ENCODE measurements at regions not wholly inside any gene's neighbourhood (a gene's known extent, or its start where the extent isn't known, plus 50 kb on each side); places are given as distances from the start of the nearest gene placed in this dataset.

DNA sequence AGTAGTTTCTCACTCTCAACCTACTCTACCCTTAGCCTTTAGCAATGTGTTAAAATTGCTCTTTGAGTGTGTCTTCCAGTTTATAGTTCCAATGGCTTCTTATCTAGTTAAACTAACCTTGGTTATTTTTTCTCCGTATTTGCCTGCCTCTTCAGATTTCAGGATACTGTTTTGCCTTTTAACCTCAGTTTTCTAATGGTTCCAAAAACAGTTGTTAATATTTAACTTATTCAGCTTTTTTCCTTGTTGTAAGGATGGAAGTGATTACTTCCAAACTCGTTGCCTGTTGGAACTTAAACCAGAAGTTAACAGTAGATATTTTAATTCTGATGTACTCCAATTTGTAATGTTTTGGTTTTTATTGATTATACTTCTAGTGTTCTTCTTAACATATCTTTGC, 1574.9 kb downstream of the HACE1 start:
- Histone ChIP-seq H3K27ac (no peak overlapping the region), H3K4me3 (no peak overlapping the region), H3K36me3 (no peaks in the 10 kb centered on the region; a peak in 1 of 22 replicates), H3K4me1 (no peaks in the 10 kb centered on the region), H3K9ac (no peak overlapping the region), H3K27me3 (no peaks in the 10 kb centered on the region), H3K4me2 (no peak overlapping the region), H3K9me3 (replicated peaks in 1 of 11) (peaks cover 7 to 16% (median 12%) of the 10 kb centered on the region in 11 experiments; a peak in 21 of 22 replicates), H4K20me1 (no peaks in the 10 kb centered on the region)
- TF ChIP-seq Cebpa-rat (IDR thresholded peaks at IDR 0.05) = no peak

DNA sequence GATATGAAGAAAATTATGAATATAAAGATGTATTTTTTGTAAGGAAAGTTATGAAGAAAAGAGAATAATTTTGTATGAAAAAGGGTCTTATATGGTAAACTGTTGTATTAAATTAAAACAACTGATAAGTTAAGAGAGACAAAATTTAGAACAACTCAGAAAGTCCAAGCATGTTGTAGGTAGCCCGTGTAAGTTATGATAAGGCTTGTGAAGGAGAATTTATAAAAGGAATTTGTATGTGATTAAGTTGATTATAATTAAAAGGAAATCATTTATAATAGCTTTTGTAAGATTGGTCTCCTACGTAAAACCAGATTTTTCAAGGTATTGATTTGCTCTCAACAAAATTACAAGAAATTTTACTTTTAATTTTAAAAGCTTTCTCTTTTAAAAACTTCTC, 1579.3 kb downstream of the HACE1 start:
- H3K27ac ChIP-seq = no peak overlapping the region
- no peaks in the 10 kb centered on the region for H4K20me1 ChIP-seq
- peaks cover 12 to 22% (median 18%) of the 10 kb centered on the region in 11 experiments; a peak in 21 of 22 replicates for H3K9me3 ChIP-seq (replicated peaks in 1 of 11)
- no peak overlapping the region for H3K4me3 ChIP-seq
- H3K36me3 ChIP-seq = no peaks in the 10 kb centered on the region; a peak in 1 of 22 replicates
- H3K4me1 ChIP-seq = no peaks in the 10 kb centered on the region
- H3K4me2 ChIP-seq = no peak overlapping the region
- no peak overlapping the region for H3K9ac ChIP-seq
- TF ChIP-seq Cebpa-rat (IDR thresholded peaks at IDR 0.05) = no peak
- H3K27me3 ChIP-seq = no peaks in the 10 kb centered on the region

DNA sequence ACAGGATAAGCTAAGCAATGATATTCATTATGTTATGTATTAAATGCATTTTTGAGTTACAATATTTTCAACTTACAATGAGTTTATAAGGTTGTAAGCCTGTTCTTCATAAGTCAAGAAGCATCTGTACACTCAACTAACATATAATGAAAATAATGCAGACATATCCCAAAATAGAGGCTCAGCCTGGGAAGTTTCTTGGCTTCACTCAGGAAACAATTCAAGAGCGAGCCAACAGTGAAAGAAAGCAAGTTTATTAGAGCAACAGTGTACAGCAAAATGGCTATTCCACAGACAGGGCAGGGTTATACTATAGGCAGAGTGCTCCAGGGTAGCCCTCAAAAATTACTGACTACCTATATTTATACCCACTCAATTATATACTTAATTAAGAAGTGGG, 1581.8 kb downstream of the HACE1 start:
- H3K27me3 ChIP-seq = no peaks in the 10 kb centered on the region
- H3K36me3 ChIP-seq = no peaks in the 10 kb centered on the region; a peak in 1 of 22 replicates
- H3K4me1 ChIP-seq = no peaks in the 10 kb centered on the region
- no peak for TF ChIP-seq Cebpa-rat (IDR thresholded peaks at IDR 0.05)
- no peak overlapping the region for H3K4me3 ChIP-seq
- no peak overlapping the region for H3K4me2 ChIP-seq
- peaks cover 12 to 22% (median 18%) of the 10 kb centered on the region in 11 experiments; a peak in 21 of 22 replicates for H3K9me3 ChIP-seq (replicated peaks in 1 of 11)
- H4K20me1 ChIP-seq = no peaks in the 10 kb centered on the region
- no peak overlapping the region for H3K27ac ChIP-seq
- no peak overlapping the region for H3K9ac ChIP-seq

DNA sequence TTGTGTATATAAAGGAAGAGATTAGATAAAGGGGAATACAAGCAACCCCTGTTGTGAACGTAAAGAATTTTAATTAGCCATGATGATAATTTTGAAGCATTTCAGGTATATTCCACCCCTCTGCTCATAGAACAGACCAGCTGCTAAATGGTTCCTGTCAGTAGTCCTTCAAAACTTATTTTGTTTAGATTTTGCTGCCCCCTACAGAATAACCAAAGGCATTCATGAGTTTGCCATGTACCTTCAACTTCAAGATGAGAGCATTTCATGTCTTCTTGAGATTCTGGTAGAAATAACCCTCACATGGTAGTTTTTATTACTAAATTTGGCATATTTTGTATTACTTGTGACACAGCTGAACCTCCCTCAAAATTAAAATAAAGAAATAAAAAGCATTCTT, 1586.7 kb downstream of the HACE1 start:
- no peak overlapping the region for H3K4me3 ChIP-seq
- H3K4me1 ChIP-seq = no peaks in the 10 kb centered on the region
- H3K36me3 ChIP-seq = no peaks in the 10 kb centered on the region
- TF ChIP-seq Cebpa-rat (IDR thresholded peaks at IDR 0.05) = no peak
- H3K4me2 ChIP-seq = no peak overlapping the region
- H3K27ac ChIP-seq = no peak overlapping the region
- H3K27me3 ChIP-seq = no peaks in the 10 kb centered on the region
- no peaks in the 10 kb centered on the region for H3K9me3 ChIP-seq (replicated peaks in 1 of 11)
- H4K20me1 ChIP-seq = no peaks in the 10 kb centered on the region
- no peak overlapping the region for H3K9ac ChIP-seq

DNA sequence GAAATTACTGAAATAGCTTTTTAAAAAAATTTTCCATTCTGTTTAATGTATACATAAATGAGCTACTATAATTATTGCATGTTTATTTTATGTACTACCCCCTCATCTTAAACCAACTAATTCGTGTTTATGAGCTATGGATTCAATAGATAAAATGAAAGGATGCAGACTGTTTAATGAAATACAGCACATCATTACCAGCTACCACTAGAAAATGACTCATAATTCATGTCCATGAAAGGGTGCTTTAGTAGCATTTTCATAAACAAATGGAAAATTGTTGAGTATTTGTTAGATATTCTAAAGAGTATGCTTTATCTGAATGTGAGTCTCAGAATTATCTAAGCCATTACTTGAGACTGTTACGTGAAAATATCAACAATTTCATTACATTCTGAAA, 1590.1 kb downstream of the HACE1 start:
- no peaks in the 10 kb centered on the region for H3K4me1 ChIP-seq
- H3K4me2 ChIP-seq = no peak overlapping the region
- no peak overlapping the region for H3K4me3 ChIP-seq
- H3K36me3 ChIP-seq = no peaks in the 10 kb centered on the region
- H3K27ac ChIP-seq = no peak overlapping the region
- H4K20me1 ChIP-seq = no peaks in the 10 kb centered on the region
- no peaks in the 10 kb centered on the region for H3K9me3 ChIP-seq (replicated peaks in 1 of 11)
- H3K9ac ChIP-seq = no peak overlapping the region
- no peak for TF ChIP-seq Cebpa-rat (IDR thresholded peaks at IDR 0.05)
- H3K27me3 ChIP-seq = no peaks in the 10 kb centered on the region

DNA sequence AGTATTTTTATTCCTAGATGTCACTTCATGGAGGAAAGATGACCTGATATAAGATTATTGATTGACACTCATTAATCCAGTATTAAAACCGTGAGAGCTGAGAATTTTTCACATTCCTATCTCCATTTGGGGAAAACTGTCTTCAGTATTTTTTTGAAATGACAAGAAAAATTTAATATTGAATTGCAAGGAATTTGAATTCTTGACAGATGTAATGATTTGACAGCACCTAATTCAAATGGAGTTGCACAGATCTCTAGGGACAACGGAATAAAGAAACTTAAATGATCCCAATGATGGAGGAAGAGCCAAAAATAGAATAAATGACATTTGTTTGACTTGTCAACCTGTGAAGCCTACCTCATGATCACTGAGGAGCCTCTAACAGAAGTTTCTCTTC, 1591.4 kb downstream of the HACE1 start:
- no peak overlapping the region for H3K4me2 ChIP-seq
- no peak overlapping the region for H3K9ac ChIP-seq
- H3K4me1 ChIP-seq = no peaks in the 10 kb centered on the region
- no peak for TF ChIP-seq Cebpa-rat (IDR thresholded peaks at IDR 0.05)
- H3K36me3 ChIP-seq = no peaks in the 10 kb centered on the region
- H3K27ac ChIP-seq = no peak overlapping the region
- H3K27me3 ChIP-seq = no peaks in the 10 kb centered on the region
- no peaks in the 10 kb centered on the region for H4K20me1 ChIP-seq
- H3K4me3 ChIP-seq = no peak overlapping the region
- no peaks in the 10 kb centered on the region for H3K9me3 ChIP-seq (replicated peaks in 1 of 11)

DNA sequence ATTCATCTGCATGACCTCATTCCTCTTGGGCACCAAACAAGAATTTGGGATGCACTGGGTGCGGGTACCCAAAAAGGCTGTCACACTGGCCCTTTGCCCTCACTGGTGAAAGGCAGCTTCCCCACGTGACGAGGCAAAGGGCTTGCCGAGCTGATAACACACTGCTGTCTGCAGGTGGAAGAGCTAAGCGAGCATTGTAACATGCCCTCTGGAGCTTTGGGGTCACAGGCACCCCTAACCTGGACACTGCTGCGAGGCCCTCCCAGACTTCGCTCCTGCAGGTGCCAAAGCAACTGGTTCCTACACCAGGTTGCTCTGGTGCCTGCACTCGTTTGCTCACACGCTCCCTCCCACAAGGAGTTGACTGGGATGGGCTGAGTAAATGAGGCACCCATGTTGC, 1595.7 kb downstream of the HACE1 start:
- Histone ChIP-seq H3K36me3 (no peaks in the 10 kb centered on the region), H3K4me2 (no peak overlapping the region), H4K20me1 (no peaks in the 10 kb centered on the region), H3K9ac (no peak overlapping the region), H3K27me3 (no peaks in the 10 kb centered on the region), H3K27ac (no peak overlapping the region), H3K4me1 (no peaks in the 10 kb centered on the region), H3K4me3 (no peak overlapping the region), H3K9me3 (replicated peaks in 1 of 11) (no peaks in the 10 kb centered on the region)
- no peak for TF ChIP-seq Cebpa-rat (IDR thresholded peaks at IDR 0.05)

DNA sequence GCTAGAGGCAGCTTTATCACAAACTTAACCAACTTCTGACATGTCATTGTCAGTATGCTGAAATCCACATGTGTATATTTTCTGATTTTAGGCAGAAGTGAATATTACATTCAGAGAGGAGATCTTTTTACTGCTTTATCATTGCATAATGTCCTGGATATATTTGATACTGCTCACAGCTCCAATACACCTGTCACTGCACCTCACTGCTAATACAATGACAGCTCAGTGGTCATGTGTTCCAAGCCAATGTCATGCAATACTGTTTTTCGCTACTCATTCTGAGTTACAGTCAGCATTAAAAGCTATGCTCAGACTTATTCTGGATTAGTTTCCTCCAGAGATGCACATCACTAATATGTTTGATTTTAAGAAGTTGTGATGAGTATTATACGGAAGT, 1604.6 kb downstream of the HACE1 start:
- Histone ChIP-seq H3K36me3 (no peaks in the 10 kb centered on the region), H3K4me1 (no peaks in the 10 kb centered on the region), H3K4me3 (no peak overlapping the region), H3K9ac (no peak overlapping the region), H3K27ac (no peak overlapping the region), H4K20me1 (no peaks in the 10 kb centered on the region), H3K9me3 (replicated peaks in 1 of 11) (no peaks in the 10 kb centered on the region), H3K4me2 (no peak overlapping the region), H3K27me3 (no peaks in the 10 kb centered on the region)
- TF ChIP-seq Cebpa-rat (IDR thresholded peaks at IDR 0.05) = no peak

DNA sequence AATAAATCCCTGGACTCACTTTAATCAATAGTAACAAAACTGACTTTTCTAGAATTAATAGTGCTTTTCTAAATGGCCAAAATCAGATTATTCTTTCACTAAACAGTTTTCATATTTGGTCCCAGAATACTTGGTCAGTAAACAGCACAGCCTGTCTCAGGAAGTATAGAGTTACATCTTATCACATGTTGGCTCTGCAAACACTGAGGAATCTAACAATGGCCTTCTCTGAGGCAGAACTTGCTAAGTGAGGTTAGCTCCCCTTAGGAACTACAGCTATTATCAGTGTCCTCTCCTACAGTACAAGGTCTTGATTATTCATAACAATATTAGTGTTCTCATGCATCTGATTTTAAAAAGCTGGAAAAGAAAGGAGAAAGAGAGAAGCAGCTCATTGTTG, 1622.8 kb downstream of the HACE1 start:
- H3K27me3 ChIP-seq = no peaks in the 10 kb centered on the region
- no peak for TF ChIP-seq Cebpa-rat (IDR thresholded peaks at IDR 0.05)
- H3K4me2 ChIP-seq = no peak overlapping the region
- no peaks in the 10 kb centered on the region for H3K36me3 ChIP-seq
- no peaks in the 10 kb centered on the region for H3K4me1 ChIP-seq
- no peak overlapping the region for H3K27ac ChIP-seq
- no peaks in the 10 kb centered on the region for H3K9me3 ChIP-seq (replicated peaks in 1 of 11)
- no peaks in the 10 kb centered on the region for H4K20me1 ChIP-seq
- no peak overlapping the region for H3K4me3 ChIP-seq
- H3K9ac ChIP-seq = no peak overlapping the region

DNA sequence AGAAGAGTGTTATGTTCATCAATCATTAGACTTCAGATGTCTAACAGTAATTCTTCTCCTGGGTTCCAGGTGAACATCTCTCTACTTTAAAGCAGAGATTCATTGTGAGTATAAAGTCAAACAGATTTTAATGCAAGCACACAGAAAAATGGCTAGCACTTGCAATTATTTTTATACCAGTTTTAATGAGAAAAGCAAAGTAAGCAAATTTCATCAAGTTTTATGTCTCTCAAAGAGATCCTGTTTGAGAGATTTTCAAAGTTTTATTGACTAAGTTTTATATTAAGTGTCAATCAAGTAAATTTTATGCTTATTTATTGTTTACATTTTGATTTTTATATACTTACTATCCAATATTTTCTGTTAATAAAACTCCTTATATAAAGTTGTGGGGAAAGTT, 1628.5 kb downstream of the HACE1 start:
- Histone ChIP-seq H3K4me1 (no peaks in the 10 kb centered on the region), H3K27me3 (no peaks in the 10 kb centered on the region), H3K9ac (no peak overlapping the region), H3K9me3 (replicated peaks in 1 of 11) (peaks cover 21 to 27% (median 23%) of the 10 kb centered on the region in 11 experiments), H3K4me2 (no peak overlapping the region), H3K4me3 (no peak overlapping the region), H3K27ac (no peak overlapping the region), H3K36me3 (no peaks in the 10 kb centered on the region), H4K20me1 (no peaks in the 10 kb centered on the region)
- TF ChIP-seq Cebpa-rat (IDR thresholded peaks at IDR 0.05) = no peak

DNA sequence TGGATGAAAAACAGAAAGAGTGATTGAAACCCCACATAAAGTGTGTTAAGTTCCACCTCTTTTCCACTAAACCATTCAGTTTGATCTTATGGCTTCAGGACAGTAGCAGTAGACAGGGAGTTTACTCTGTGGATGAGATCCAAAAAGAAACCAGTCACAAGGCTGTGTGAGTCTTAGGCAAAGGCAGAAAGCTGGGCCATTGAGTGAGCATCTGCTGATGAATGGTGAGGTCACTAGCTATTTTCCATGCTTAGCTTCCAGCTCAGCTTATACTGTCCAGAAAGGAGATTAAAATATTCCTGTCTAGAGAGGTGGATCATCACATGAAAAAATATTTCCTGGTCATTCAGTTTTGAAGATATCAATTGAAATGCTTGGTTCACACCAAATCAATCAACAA, 1643.9 kb downstream of the HACE1 start:
- Histone ChIP-seq H3K4me3 (no peak overlapping the region), H3K4me1 (no peaks in the 10 kb centered on the region), H3K9ac (no peak overlapping the region), H3K27ac (no peak overlapping the region), H4K20me1 (no peaks in the 10 kb centered on the region), H3K27me3 (no peaks in the 10 kb centered on the region), H3K36me3 (no peaks in the 10 kb centered on the region), H3K4me2 (no peak overlapping the region), H3K9me3 (replicated peaks in 1 of 11) (no peaks in the 10 kb centered on the region)
- no peak for TF ChIP-seq Cebpa-rat (IDR thresholded peaks at IDR 0.05)

All from BLaER1 treated with 17β-estradiol and CSF1 and Interleukin-3, amounts not matched to agents 10 nM and 100 nM (cell line).